ENCODE measurements at regions not wholly inside any gene's neighbourhood (a gene's known extent, or its start where the extent isn't known, plus 50 kb on each side); places are given as distances from the start of the nearest gene placed in this dataset.

- Histone ChIP-seq H3K36me3 (ENCODE audit: control insufficient read depth in 1 of 2, insufficient read depth in 2 of 2, low read length in 2 of 2) (no peaks in the 10 kb centered on the region), H3K4me1 (ENCODE audit: control insufficient read depth in 1 of 2, insufficient read depth in 2 of 2, low read length in 2 of 2) (no peaks in the 10 kb centered on the region), H3K9me3 (ENCODE audit: control insufficient read depth in 1 of 2, low read length in 2 of 2) (no peaks in the 10 kb centered on the region), H3K27ac (ENCODE audit: low read length) (no peak overlapping the region), H3K4me3 (ENCODE audit: low read depth in 1 of 2, low read length in 2 of 2) (no peak overlapping the region), H3K27me3 (ENCODE audit: low read depth, low read length) (no peaks in the 10 kb centered on the region)
Observed at GRCh38 chr4:123497340-123497739, 100.7 kb downstream of the SPRY1 start.

- Histone ChIP-seq H3K36me3 (ENCODE audit: control insufficient read depth in 1 of 2, insufficient read depth in 2 of 2, low read length in 2 of 2) (no peaks in the 10 kb centered on the region), H3K27me3 (ENCODE audit: low read depth, low read length) (no peaks in the 10 kb centered on the region), H3K27ac (ENCODE audit: low read length) (no peak overlapping the region), H3K4me3 (ENCODE audit: low read depth in 1 of 2, low read length in 2 of 2) (no peak overlapping the region), H3K4me1 (ENCODE audit: control insufficient read depth in 1 of 2, insufficient read depth in 2 of 2, low read length in 2 of 2) (peaks cover 0 to 5% of the 10 kb centered on the region in 2 donors), H3K9me3 (ENCODE audit: control insufficient read depth in 1 of 2, low read length in 2 of 2) (no peaks in the 10 kb centered on the region)
Observed at GRCh38 chr4:123501733-123502132, 105.1 kb downstream of the SPRY1 start.

- Histone ChIP-seq H3K4me3 (ENCODE audit: low read depth in 1 of 2, low read length in 2 of 2) (no peak overlapping the region), H3K27ac (ENCODE audit: low read length) (no peak overlapping the region), H3K9me3 (ENCODE audit: control insufficient read depth in 1 of 2, low read length in 2 of 2) (no peaks in the 10 kb centered on the region), H3K27me3 (ENCODE audit: low read depth, low read length) (no peaks in the 10 kb centered on the region), H3K4me1 (ENCODE audit: control insufficient read depth in 1 of 2, insufficient read depth in 2 of 2, low read length in 2 of 2) (peaks cover 0 to 5% of the 10 kb centered on the region in 2 donors), H3K36me3 (ENCODE audit: control insufficient read depth in 1 of 2, insufficient read depth in 2 of 2, low read length in 2 of 2) (no peaks in the 10 kb centered on the region)
Observed at GRCh38 chr4:123503698-123504363, 107.2 kb downstream of the SPRY1 start.

GRCh38 chr4:123505095-123506010 is 108.8 kb downstream of the SPRY1 start:
- no peaks in the 10 kb centered on the region for H3K9me3 ChIP-seq (ENCODE audit: control insufficient read depth in 1 of 2, low read length in 2 of 2)
- peak overlapping the region; percentile 49 for H3K27ac ChIP-seq (ENCODE audit: low read length)
- H3K4me1 ChIP-seq (ENCODE audit: control insufficient read depth in 1 of 2, insufficient read depth in 2 of 2, low read length in 2 of 2): peaks cover 0 to 5% of the 10 kb centered on the region in 2 donors
- no peaks in the 10 kb centered on the region for H3K27me3 ChIP-seq (ENCODE audit: low read depth, low read length)
- H3K4me3 ChIP-seq (ENCODE audit: low read depth in 1 of 2, low read length in 2 of 2): peak overlapping the region; percentile 67 to 70
- no peaks in the 10 kb centered on the region for H3K36me3 ChIP-seq (ENCODE audit: control insufficient read depth in 1 of 2, insufficient read depth in 2 of 2, low read length in 2 of 2)

- peak overlapping the region; percentile 43 for H3K27ac ChIP-seq (ENCODE audit: low read length)
- peak overlapping the region; percentile 67 to 70 for H3K4me3 ChIP-seq (ENCODE audit: low read depth in 1 of 2, low read length in 2 of 2)
- no peaks in the 10 kb centered on the region for H3K9me3 ChIP-seq (ENCODE audit: control insufficient read depth in 1 of 2, low read length in 2 of 2)
- H3K4me1 ChIP-seq (ENCODE audit: control insufficient read depth in 1 of 2, insufficient read depth in 2 of 2, low read length in 2 of 2): peaks cover 0 to 5% of the 10 kb centered on the region in 2 donors
- H3K27me3 ChIP-seq (ENCODE audit: low read depth, low read length): no peaks in the 10 kb centered on the region
- no peaks in the 10 kb centered on the region for H3K36me3 ChIP-seq (ENCODE audit: control insufficient read depth in 1 of 2, insufficient read depth in 2 of 2, low read length in 2 of 2)
Observed at GRCh38 chr4:123506011-123506695, 109.6 kb downstream of the SPRY1 start.

- Histone ChIP-seq H3K36me3 (ENCODE audit: control insufficient read depth in 1 of 2, insufficient read depth in 2 of 2, low read length in 2 of 2) (no peaks in the 10 kb centered on the region), H3K27me3 (ENCODE audit: low read depth, low read length) (no peaks in the 10 kb centered on the region), H3K27ac (ENCODE audit: low read length) (no peak overlapping the region), H3K4me1 (ENCODE audit: control insufficient read depth in 1 of 2, insufficient read depth in 2 of 2, low read length in 2 of 2) (peaks cover 0 to 5% of the 10 kb centered on the region in 2 donors), H3K4me3 (ENCODE audit: low read depth in 1 of 2, low read length in 2 of 2) (no peak overlapping the region), H3K9me3 (ENCODE audit: control insufficient read depth in 1 of 2, low read length in 2 of 2) (no peaks in the 10 kb centered on the region)
Observed at GRCh38 chr4:123507376-123507775, 110.8 kb downstream of the SPRY1 start.

- Histone ChIP-seq H3K9me3 (ENCODE audit: control insufficient read depth in 1 of 2, low read length in 2 of 2) (no peaks in the 10 kb centered on the region), H3K27me3 (ENCODE audit: low read depth, low read length) (no peaks in the 10 kb centered on the region), H3K27ac (ENCODE audit: low read length) (no peak overlapping the region), H3K4me1 (ENCODE audit: control insufficient read depth in 1 of 2, insufficient read depth in 2 of 2, low read length in 2 of 2) (peaks cover 0 to 5% of the 10 kb centered on the region in 2 donors), H3K36me3 (ENCODE audit: control insufficient read depth in 1 of 2, insufficient read depth in 2 of 2, low read length in 2 of 2) (no peaks in the 10 kb centered on the region), H3K4me3 (ENCODE audit: low read depth in 1 of 2, low read length in 2 of 2) (no peak overlapping the region)
Observed at GRCh38 chr4:123510221-123510620, 113.6 kb downstream of the SPRY1 start.

GRCh38 chr4:123510659-123511058 is 114.1 kb downstream of the SPRY1 start:
- no peaks in the 10 kb centered on the region for H3K27me3 ChIP-seq (ENCODE audit: low read depth, low read length)
- H3K4me1 ChIP-seq (ENCODE audit: control insufficient read depth in 1 of 2, insufficient read depth in 2 of 2, low read length in 2 of 2): peaks cover 0 to 5% of the 10 kb centered on the region in 2 donors
- H3K4me3 ChIP-seq (ENCODE audit: low read depth in 1 of 2, low read length in 2 of 2): no peak overlapping the region
- H3K27ac ChIP-seq (ENCODE audit: low read length): no peak overlapping the region
- H3K36me3 ChIP-seq (ENCODE audit: control insufficient read depth in 1 of 2, insufficient read depth in 2 of 2, low read length in 2 of 2): no peaks in the 10 kb centered on the region
- H3K9me3 ChIP-seq (ENCODE audit: control insufficient read depth in 1 of 2, low read length in 2 of 2): no peaks in the 10 kb centered on the region

- no peaks in the 10 kb centered on the region for H3K4me1 ChIP-seq (ENCODE audit: control insufficient read depth in 1 of 2, insufficient read depth in 2 of 2, low read length in 2 of 2)
- H3K27me3 ChIP-seq (ENCODE audit: low read depth, low read length): no peaks in the 10 kb centered on the region
- no peak overlapping the region for H3K4me3 ChIP-seq (ENCODE audit: low read depth in 1 of 2, low read length in 2 of 2)
- H3K9me3 ChIP-seq (ENCODE audit: control insufficient read depth in 1 of 2, low read length in 2 of 2): no peaks in the 10 kb centered on the region
- no peak overlapping the region for H3K27ac ChIP-seq (ENCODE audit: low read length)
- H3K36me3 ChIP-seq (ENCODE audit: control insufficient read depth in 1 of 2, insufficient read depth in 2 of 2, low read length in 2 of 2): no peaks in the 10 kb centered on the region
Observed at GRCh38 chr4:123516576-123516975, 120.0 kb downstream of the SPRY1 start.

GRCh38 chr4:123517176-123517575 is 120.6 kb downstream of the SPRY1 start:
- Histone ChIP-seq H3K9me3 (ENCODE audit: control insufficient read depth in 1 of 2, low read length in 2 of 2) (no peaks in the 10 kb centered on the region), H3K4me3 (ENCODE audit: low read depth in 1 of 2, low read length in 2 of 2) (no peak overlapping the region), H3K36me3 (ENCODE audit: control insufficient read depth in 1 of 2, insufficient read depth in 2 of 2, low read length in 2 of 2) (no peaks in the 10 kb centered on the region), H3K27me3 (ENCODE audit: low read depth, low read length) (no peaks in the 10 kb centered on the region), H3K4me1 (ENCODE audit: control insufficient read depth in 1 of 2, insufficient read depth in 2 of 2, low read length in 2 of 2) (no peaks in the 10 kb centered on the region), H3K27ac (ENCODE audit: low read length) (no peak overlapping the region)

- no peaks in the 10 kb centered on the region for H3K4me1 ChIP-seq (ENCODE audit: control insufficient read depth in 1 of 2, insufficient read depth in 2 of 2, low read length in 2 of 2)
- H3K36me3 ChIP-seq (ENCODE audit: control insufficient read depth in 1 of 2, insufficient read depth in 2 of 2, low read length in 2 of 2): no peaks in the 10 kb centered on the region
- H3K9me3 ChIP-seq (ENCODE audit: control insufficient read depth in 1 of 2, low read length in 2 of 2): no peaks in the 10 kb centered on the region
- H3K27ac ChIP-seq (ENCODE audit: low read length): no peak overlapping the region
- no peaks in the 10 kb centered on the region for H3K27me3 ChIP-seq (ENCODE audit: low read depth, low read length)
- H3K4me3 ChIP-seq (ENCODE audit: low read depth in 1 of 2, low read length in 2 of 2): no peak overlapping the region
Observed at GRCh38 chr4:123517971-123518370, 121.4 kb downstream of the SPRY1 start.
